HepG2 (cell line): ENCODE measurements at regions not wholly inside any gene's neighbourhood (a gene's known extent, or its start where the extent isn't known, plus 50 kb on each side); places are given as distances from the start of the nearest gene placed in this dataset.

Experiments used
- ARNT ChIP-seq: fragments of 450-650 bp; IDR thresholded peaks from 2 replicates; pipeline ENCODE4 v1.6.1; 2017
- JUN ChIP-seq: sonication (generic); formaldehyde crosslinking; IDR thresholded peaks from 2 replicates; pipeline ENCODE4 v1.4.0; 2020; ENCODE audit warnings: mild to moderate bottlenecking, missing genetic modification reagents
- MIER3 ChIP-seq: IDR thresholded peaks from 2 replicates; pipeline ENCODE4 v1.6.1; 2016; ENCODE audit warnings: missing compliant biosample characterization, borderline replicate concordance
- POLR2A ChIP-seq, 2 experiments: IDR thresholded peaks; 2 replicates each; pipeline ENCODE4 v1.6.1; 2011; ENCODE audit warnings: low read depth in 2 of 2, low read length in 2 of 2, mild to moderate bottlenecking in 1 of 2, moderate library complexity in 1 of 2; ENCODE audit not compliant: insufficient read depth in 1 of 2
- PRPF4 ChIP-seq: fragments of 200-400 bp; formaldehyde crosslinking; IDR thresholded peaks from 2 replicates; pipeline ENCODE4 v1.6.1; 2016; ENCODE audit warnings: low read length, low read depth; ENCODE audit not compliant: poor library complexity, severe bottlenecking
- TF ChIP-seq, protein P1 (sequence below), 2 experiments: sonication (generic) in 1 of 2; formaldehyde crosslinking in 1 of 2; IDR thresholded peaks; 2 replicates each; pipeline versions ENCODE4 v1.4.0 to v1.6.1; 2018 to 2020; ENCODE audit warnings: missing genetic modification reagents in 2 of 2, borderline replicate concordance in 1 of 2, low read depth in 1 of 2, mild to moderate bottlenecking in 1 of 2, missing biosample characterization in 1 of 2

- no peak for TF ChIP-seq POLR2A (IDR thresholded peaks at IDR 0.05; ENCODE audit: insufficient read depth in 1 of 2, low read depth in 2 of 2, low read length in 2 of 2)
- TF ChIP-seq ARNT = no peak
- no peak for TF ChIP-seq JUN (CRISPR knock-in tag)
- TF ChIP-seq MIER3 (CRISPR knock-in tag) = no peak
- TF ChIP-seq, protein P1, sequence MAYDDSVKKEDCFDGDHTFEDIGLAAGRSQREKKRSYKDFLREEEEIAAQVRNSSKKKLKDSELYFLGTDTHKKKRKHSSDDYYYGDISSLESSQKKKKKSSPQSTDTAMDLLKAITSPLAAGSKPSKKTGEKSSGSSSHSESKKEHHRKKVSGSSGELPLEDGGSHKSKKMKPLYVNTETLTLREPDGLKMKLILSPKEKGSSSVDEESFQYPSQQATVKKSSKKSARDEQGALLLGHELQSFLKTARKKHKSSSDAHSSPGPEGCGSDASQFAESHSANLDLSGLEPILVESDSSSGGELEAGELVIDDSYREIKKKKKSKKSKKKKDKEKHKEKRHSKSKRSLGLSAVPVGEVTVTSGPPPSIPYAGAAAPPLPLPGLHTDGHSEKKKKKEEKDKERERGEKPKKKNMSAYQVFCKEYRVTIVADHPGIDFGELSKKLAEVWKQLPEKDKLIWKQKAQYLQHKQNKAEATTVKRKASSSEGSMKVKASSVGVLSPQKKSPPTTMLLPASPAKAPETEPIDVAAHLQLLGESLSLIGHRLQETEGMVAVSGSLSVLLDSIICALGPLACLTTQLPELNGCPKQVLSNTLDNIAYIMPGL (CRISPR knock-in tag; IDR thresholded peaks at IDR 0.05; ENCODE audit: borderline replicate concordance in 1 of 2, low read depth in 1 of 2) = no peak
- no peak for TF ChIP-seq PRPF4
Measured at GRCh38 chrX:122188751-122189150, 995.3 kb upstream of the GRIA3 start.
